NCI-H1092 treated with DMSO at 0.1 percent for 48 hours (cell line): ENCODE measurements at regions not wholly inside any gene's neighbourhood (a gene's known extent, or its start where the extent isn't known, plus 50 kb on each side); places are given as distances from the start of the nearest gene placed in this dataset.

ENCODE experiments used
- DNase-seq: peaks from one replicate; lab custom pipeline; 2025; lab: John Stamatoyannopoulos, UW

GRCh38 chr5:4518903-4519672, 621.0 kb upstream of the ADAMTS16 start:
- no peak for DNase-seq

GRCh38 chr5:4520559-4520958, 619.6 kb upstream of the ADAMTS16 start:
- DNase-seq: no peak

GRCh38 chr5:4523038-4523437, 617.1 kb upstream of the ADAMTS16 start:
- no peak for DNase-seq

GRCh38 chr5:4531756-4532704, 608.1 kb upstream of the ADAMTS16 start:
- DNase-seq: no peak

- no peak for DNase-seq
Measured at GRCh38 chr5:4532705-4533080, 607.4 kb upstream of the ADAMTS16 start.

- no peak for DNase-seq
Measured at GRCh38 chr5:4533457-4534105, 606.5 kb upstream of the ADAMTS16 start.

- no peak for DNase-seq
Measured at GRCh38 chr5:4537489-4537888, 602.6 kb upstream of the ADAMTS16 start.

GRCh38 chr5:4540375-4541173, 599.6 kb upstream of the ADAMTS16 start:
- no peak for DNase-seq

- DNase-seq: no peak
Measured at GRCh38 chr5:4541334-4541733, 598.8 kb upstream of the ADAMTS16 start.

GRCh38 chr5:4542145-4542778, 597.9 kb upstream of the ADAMTS16 start:
- no peak for DNase-seq

- no peak for DNase-seq
Measured at GRCh38 chr5:4544049-4544670, 596.0 kb upstream of the ADAMTS16 start.

GRCh38 chr5:4547547-4547946, 592.6 kb upstream of the ADAMTS16 start:
- no peak for DNase-seq

- no peak for DNase-seq
Measured at GRCh38 chr5:4548341-4548740, 591.8 kb upstream of the ADAMTS16 start.

GRCh38 chr5:4549351-4549750, 590.8 kb upstream of the ADAMTS16 start:
- no peak for DNase-seq

GRCh38 chr5:4551034-4551433, 589.1 kb upstream of the ADAMTS16 start:
- DNase-seq: no peak

GRCh38 chr5:4553130-4553529, 587.0 kb upstream of the ADAMTS16 start:
- no peak for DNase-seq

GRCh38 chr5:4553978-4554377, 586.2 kb upstream of the ADAMTS16 start:
- DNase-seq: no peak

GRCh38 chr5:4555725-4556285, 584.3 kb upstream of the ADAMTS16 start:
- DNase-seq: no peak

GRCh38 chr5:4561403-4561802, 578.7 kb upstream of the ADAMTS16 start:
- no peak for DNase-seq

GRCh38 chr5:4563400-4563799, 576.7 kb upstream of the ADAMTS16 start:
- DNase-seq: peak; percentile 5
